22Rv1 (cell line): ENCODE measurements at regions not wholly inside any gene's neighbourhood (a gene's known extent, or its start where the extent isn't known, plus 50 kb on each side); places are given as distances from the start of the nearest gene placed in this dataset.

Source experiments
- ZFX ChIP-seq: fragments of 450-650 bp; IDR thresholded peaks from 2 replicates; pipeline ENCODE4 v1.6.1; 2017; ENCODE audit warnings: antibody characterized with exemption, borderline replicate concordance
- TF ChIP-seq, protein P1 (sequence below): fragments of 450-650 bp; IDR thresholded peaks from 2 replicates; pipeline ENCODE4 v1.5.1; 2017; ENCODE audit warnings: mild to moderate bottlenecking

DNA sequence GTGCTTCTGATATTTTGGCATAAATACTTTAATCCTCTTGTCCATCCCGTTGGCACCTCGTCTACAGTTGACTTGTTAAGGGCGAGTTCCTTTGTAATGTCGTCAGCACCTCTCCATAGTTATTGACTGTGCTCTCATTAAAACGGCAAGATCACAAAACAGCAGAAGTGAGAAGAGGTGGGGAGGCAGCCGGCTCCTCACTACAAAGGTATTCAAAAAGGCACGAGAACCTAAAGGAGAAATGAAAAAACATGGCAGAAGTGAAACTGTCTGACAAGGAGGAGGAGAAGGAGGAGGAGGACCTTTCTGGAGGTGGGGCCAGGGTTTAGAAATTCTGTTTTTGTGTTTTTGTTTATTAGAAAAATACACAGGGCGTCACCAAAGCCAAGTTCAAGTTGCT lies 235.6 kb downstream of the BCL11A start:
- TF ChIP-seq, protein P1, sequence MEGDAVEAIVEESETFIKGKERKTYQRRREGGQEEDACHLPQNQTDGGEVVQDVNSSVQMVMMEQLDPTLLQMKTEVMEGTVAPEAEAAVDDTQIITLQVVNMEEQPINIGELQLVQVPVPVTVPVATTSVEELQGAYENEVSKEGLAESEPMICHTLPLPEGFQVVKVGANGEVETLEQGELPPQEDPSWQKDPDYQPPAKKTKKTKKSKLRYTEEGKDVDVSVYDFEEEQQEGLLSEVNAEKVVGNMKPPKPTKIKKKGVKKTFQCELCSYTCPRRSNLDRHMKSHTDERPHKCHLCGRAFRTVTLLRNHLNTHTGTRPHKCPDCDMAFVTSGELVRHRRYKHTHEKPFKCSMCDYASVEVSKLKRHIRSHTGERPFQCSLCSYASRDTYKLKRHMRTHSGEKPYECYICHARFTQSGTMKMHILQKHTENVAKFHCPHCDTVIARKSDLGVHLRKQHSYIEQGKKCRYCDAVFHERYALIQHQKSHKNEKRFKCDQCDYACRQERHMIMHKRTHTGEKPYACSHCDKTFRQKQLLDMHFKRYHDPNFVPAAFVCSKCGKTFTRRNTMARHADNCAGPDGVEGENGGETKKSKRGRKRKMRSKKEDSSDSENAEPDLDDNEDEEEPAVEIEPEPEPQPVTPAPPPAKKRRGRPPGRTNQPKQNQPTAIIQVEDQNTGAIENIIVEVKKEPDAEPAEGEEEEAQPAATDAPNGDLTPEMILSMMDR = no peak
- no peak for TF ChIP-seq ZFX
